Calu3 (cell line): ENCODE measurements at regions not wholly inside any gene's neighbourhood (a gene's known extent, or its start where the extent isn't known, plus 50 kb on each side); places are given as distances from the start of the nearest gene placed in this dataset.
"Not testable (repeated sequence)": the region's sequence is repeated elsewhere in the genome, so short reads cannot be mapped to it uniquely, and the experiment has no call there.

ENCODE experiments used
- BruUV-seq: library from RNA; stranded (reverse); fragments of 400-500 nt; replicated peaks from 2 replicates; lab custom pipeline; 2021; lab: Mats Ljungman, UMichigan
- CTCF ChIA-PET: fragments of 300-600 bp; sonication (Branson Sonifier 250); formaldehyde crosslinking; loops from one replicate; lab custom pipeline; 2022; ENCODE audit warnings: antibody characterized with exemption; lab: Charles Lee
- DNase-seq: peaks from one replicate; pipeline ENCODE4 v3.0.0; 2022
- H3K27ac Mint-ChIP-seq: one replicate; pipeline ENCODE4 v1.8.0; 2022; ENCODE audit warnings: mixed read lengths; ENCODE audit not compliant: unreplicated experiment
- H3K27me3 Mint-ChIP-seq: one replicate; pipeline ENCODE4 v1.8.0; 2022; ENCODE audit warnings: mixed read lengths; ENCODE audit not compliant: unreplicated experiment
- H3K36me3 Mint-ChIP-seq: one replicate; pipeline ENCODE4 v1.8.0; 2022; ENCODE audit warnings: mild to moderate bottlenecking, moderate library complexity, mixed read lengths; ENCODE audit not compliant: insufficient read depth, unreplicated experiment
- H3K4me1 Mint-ChIP-seq: one replicate; pipeline ENCODE4 v1.8.0; 2022; ENCODE audit warnings: mild to moderate bottlenecking, low read depth, mixed read lengths; ENCODE audit not compliant: unreplicated experiment
- H3K4me3 Mint-ChIP-seq: one replicate; pipeline ENCODE4 v1.8.0; 2022; ENCODE audit warnings: mild to moderate bottlenecking, low read depth, moderate library complexity, mixed read lengths; ENCODE audit not compliant: unreplicated experiment
- H3K9me3 Mint-ChIP-seq: one replicate; pipeline ENCODE4 v1.8.0; 2022; ENCODE audit warnings: low read depth, mixed read lengths; ENCODE audit not compliant: unreplicated experiment
- intact Hi-C: fragments of 100-400 bp; cut with micrococcal nuclease; formaldehyde crosslinking; loops from one replicate; pipeline ENCODE4 v1.10.0; 2022; ENCODE audit not compliant: unreplicated experiment
- TF ChIP-seq, protein P1 (sequence below): fragments of 200-600 bp; IDR thresholded peaks from one replicate; pipeline ENCODE4 v1.8.0; 2022; ENCODE audit warnings: antibody characterized with exemption; ENCODE audit not compliant: unreplicated experiment

DNA sequence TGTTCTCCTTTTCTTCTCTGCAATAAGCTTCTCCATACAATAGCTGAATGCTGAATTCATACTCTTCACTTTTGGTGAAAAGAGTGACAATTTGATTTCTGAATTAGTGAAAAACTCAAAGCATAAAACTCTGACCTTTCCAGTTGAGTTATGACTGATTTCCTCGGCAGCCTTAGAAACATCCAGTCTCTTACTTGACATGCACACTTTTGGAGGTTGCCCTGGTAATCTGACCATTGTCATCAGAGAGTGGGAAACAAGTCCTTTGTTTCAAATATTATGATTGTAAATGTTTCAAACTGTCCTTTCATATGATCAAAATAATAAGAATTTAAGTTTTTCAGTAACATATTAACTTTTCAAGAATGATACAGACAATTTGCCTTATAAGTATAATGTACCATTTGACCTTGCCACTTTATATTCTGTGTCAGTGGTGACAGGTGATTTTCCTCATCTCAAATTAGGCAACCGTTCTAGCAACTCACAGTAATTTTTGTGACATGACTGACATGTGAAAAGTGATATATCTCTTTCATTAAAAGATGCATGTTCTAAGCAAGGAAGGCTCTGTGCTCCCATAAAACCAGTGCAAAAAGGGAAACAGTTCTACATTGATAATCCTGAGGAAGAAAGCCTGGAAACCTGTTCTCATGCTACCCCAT is 507.6 kb upstream of the ROBO2 start:
- H3K36me3 Mint-ChIP-seq: no peaks in the 10 kb centered on the region
- intact Hi-C loops: no loop called here
- no peak for DNase-seq
- peaks cover 26% of the 10 kb centered on the region for H3K9me3 Mint-ChIP-seq
- H3K4me1 Mint-ChIP-seq: no peaks in the 10 kb centered on the region
- CTCF ChIA-PET: no interaction called here
- no TSS peak for BruUV-seq
- H3K27ac Mint-ChIP-seq: no peak overlapping the region
- TF ChIP-seq, protein P1, sequence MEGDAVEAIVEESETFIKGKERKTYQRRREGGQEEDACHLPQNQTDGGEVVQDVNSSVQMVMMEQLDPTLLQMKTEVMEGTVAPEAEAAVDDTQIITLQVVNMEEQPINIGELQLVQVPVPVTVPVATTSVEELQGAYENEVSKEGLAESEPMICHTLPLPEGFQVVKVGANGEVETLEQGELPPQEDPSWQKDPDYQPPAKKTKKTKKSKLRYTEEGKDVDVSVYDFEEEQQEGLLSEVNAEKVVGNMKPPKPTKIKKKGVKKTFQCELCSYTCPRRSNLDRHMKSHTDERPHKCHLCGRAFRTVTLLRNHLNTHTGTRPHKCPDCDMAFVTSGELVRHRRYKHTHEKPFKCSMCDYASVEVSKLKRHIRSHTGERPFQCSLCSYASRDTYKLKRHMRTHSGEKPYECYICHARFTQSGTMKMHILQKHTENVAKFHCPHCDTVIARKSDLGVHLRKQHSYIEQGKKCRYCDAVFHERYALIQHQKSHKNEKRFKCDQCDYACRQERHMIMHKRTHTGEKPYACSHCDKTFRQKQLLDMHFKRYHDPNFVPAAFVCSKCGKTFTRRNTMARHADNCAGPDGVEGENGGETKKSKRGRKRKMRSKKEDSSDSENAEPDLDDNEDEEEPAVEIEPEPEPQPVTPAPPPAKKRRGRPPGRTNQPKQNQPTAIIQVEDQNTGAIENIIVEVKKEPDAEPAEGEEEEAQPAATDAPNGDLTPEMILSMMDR: no peak
- H3K4me3 Mint-ChIP-seq: no peak overlapping the region
- H3K27me3 Mint-ChIP-seq: no peaks in the 10 kb centered on the region

DNA sequence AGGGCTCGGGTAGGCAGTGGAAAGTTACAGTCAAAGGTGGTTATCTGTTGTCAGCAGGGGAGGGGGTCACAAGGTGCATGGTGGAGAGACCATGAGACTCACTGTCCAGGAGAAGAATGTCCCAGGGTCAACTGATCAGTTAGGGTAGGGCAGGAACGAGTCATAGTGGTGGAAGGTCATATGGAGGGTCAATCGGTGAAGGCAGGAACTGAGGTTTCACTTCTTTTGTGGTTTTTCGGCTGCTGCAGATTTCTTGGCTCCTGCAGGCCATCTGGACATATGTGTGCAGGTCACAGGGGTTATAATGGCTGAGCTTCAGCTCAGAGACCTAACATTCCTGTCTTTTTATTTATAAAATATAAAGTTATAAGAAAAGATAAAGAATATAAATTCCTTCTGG is 506.2 kb upstream of the ROBO2 start:
- intact Hi-C loops, BruUV-seq, H3K27ac Mint-ChIP-seq, H3K36me3 Mint-ChIP-seq, H3K4me1 Mint-ChIP-seq, H3K4me3 Mint-ChIP-seq, H3K27me3 Mint-ChIP-seq, DNase-seq, CTCF ChIA-PET: not testable (repeated sequence)
- peaks cover 18% of the 10 kb centered on the region for H3K9me3 Mint-ChIP-seq

DNA sequence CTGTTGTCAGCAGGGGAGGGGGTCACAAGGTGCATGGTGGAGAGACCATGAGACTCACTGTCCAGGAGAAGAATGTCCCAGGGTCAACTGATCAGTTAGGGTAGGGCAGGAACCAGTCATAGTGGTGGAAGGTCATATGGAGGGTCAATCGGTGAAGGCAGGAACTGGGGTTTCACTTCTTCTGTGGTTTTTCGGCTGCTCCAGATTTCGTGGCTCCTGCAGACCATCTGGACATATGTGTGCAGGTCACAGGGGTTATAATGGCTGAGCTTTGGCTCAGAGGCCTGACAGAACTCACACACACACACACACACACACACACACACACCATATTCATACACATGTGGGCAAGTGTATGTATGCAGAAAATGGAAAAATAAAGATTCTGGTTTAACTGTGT is 502.0 kb upstream of the ROBO2 start:
- H3K27ac Mint-ChIP-seq, intact Hi-C loops, DNase-seq, H3K27me3 Mint-ChIP-seq, H3K4me1 Mint-ChIP-seq, H3K36me3 Mint-ChIP-seq, CTCF ChIA-PET, H3K4me3 Mint-ChIP-seq, BruUV-seq: not testable (repeated sequence)
- peaks cover 17% of the 10 kb centered on the region for H3K9me3 Mint-ChIP-seq

DNA sequence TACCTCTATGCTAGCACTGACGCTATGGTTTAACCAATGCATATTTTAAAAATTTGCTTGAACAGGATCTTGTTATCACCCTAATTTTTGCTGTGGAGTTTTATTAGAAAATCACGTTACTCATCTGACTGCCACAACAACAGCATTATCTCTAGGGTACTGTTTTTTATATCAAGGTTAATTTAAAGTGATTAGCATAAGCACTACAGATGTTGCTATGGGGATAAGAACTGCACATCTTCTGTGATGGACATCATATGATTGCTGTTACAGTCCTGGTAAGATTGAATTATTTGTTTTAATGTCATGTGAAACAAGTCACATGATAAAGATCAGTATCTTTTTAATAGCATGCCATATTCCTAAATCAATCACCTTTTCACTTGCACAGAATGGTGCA is 492.2 kb upstream of the ROBO2 start:
- intact Hi-C loops: no loop called here
- no peak for DNase-seq
- TF ChIP-seq, protein P1: no peak
- Mint-ChIP-seq H3K9me3 (peaks cover 9% of the 10 kb centered on the region), H3K27me3 (no peaks in the 10 kb centered on the region), H3K4me1 (no peaks in the 10 kb centered on the region), H3K4me3 (no peak overlapping the region), H3K36me3 (no peaks in the 10 kb centered on the region), H3K27ac (no peak overlapping the region)
- CTCF ChIA-PET: no interaction called here
- BruUV-seq: no TSS peak

DNA sequence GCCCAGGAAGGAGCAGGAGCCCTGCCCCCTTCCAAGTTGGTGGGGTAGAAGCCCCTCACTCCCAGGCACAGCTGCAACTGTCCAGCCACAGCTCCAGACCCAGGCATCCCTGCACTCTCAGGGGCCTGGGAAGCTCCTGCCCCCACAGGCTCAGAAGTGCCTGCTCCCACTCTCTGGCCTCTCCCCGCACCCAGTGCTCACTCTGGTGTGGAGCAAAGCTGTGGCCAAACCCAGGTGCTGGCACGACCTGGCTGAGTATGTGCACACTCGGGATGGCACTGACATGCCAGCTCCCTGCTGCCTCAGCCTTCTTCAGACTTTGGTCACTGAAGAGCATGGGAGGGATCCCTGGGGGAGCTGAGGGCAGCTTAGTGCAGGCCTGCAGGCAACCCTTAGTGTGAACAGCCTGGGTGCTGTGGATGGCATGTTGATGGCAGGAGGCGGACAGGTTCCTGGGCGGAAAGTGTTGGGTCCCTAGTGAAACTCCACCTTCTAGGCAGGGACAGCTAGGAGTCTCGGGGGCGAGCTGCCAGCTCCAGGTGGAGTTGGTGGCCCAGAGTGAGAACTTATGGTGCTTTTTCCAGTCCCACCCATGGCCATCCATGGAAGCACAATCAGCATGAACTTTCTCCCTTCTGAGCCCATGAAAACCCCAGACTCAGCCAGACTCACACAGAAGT is 489.2 kb upstream of the ROBO2 start:
- Mint-ChIP-seq H3K36me3 (no peaks in the 10 kb centered on the region), H3K4me1 (no peaks in the 10 kb centered on the region), H3K27ac (no peak overlapping the region), H3K9me3 (peaks cover 18% of the 10 kb centered on the region), H3K27me3 (no peaks in the 10 kb centered on the region), H3K4me3 (no peak overlapping the region)
- no TSS peak for BruUV-seq
- intact Hi-C loops: no loop called here
- TF ChIP-seq, protein P1: no peak
- DNase-seq: no peak
- CTCF ChIA-PET: no interaction called here
